ENCODE measurements at regions not wholly inside any gene's neighbourhood (a gene's known extent, or its start where the extent isn't known, plus 50 kb on each side); places are given as distances from the start of the nearest gene placed in this dataset.

- TF ChIP-seq FOXM1 (IDR thresholded peaks at IDR 0.05; ENCODE audit: borderline replicate concordance, low read depth) (no peak), CEBPB (IDR thresholded peaks at IDR 0.05) (no peak), REST (IDR thresholded peaks at IDR 0.05; ENCODE audit: low read depth) (no peak), EP300 (IDR thresholded peaks at IDR 0.05; ENCODE audit: borderline replicate concordance) (no peak), TEAD4 (IDR thresholded peaks at IDR 0.05) (no peak), TAF1 (IDR thresholded peaks at IDR 0.05; ENCODE audit: low read depth) (no peak), YY1 (IDR thresholded peaks at IDR 0.05; ENCODE audit: low read depth) (no peak), RAD21 (IDR thresholded peaks at IDR 0.05; ENCODE audit: low read depth) (no peak), TCF12 (IDR thresholded peaks at IDR 0.05; ENCODE audit: low read depth) (no peak)
- TF ChIP-seq, protein P1, sequence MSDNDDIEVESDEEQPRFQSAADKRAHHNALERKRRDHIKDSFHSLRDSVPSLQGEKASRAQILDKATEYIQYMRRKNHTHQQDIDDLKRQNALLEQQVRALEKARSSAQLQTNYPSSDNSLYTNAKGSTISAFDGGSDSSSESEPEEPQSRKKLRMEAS (IDR thresholded peaks at IDR 0.05): no peak
These were observed 233.4 kb downstream of the PTN start for GRCh38 chr7:137110091-137110509.

All from Ishikawa (cell line).